IMR-90 (cell line): ENCODE measurements at regions not wholly inside any gene's neighbourhood (a gene's known extent, or its start where the extent isn't known, plus 50 kb on each side); places are given as distances from the start of the nearest gene placed in this dataset.

ENCODE experiments used
- ATAC-seq: fragments of 200-7000 bp; cut with Tn5 transposase; 2 replicates; pipeline ENCODE4 v1.9.1; 2020; ENCODE audit warnings: low read depth, mild to moderate bottlenecking, moderate library complexity
- BruUV-seq: library from RNA; stranded (reverse); fragments of 400-500 nt; replicated peaks from 2 replicates; lab custom pipeline; 2021; lab: Mats Ljungman, UMichigan
- CTCF ChIA-PET: fragments of 300-600 bp; formaldehyde crosslinking; extraction: SDS; loops from one replicate; lab custom pipeline; 2021; ENCODE audit warnings: antibody characterized with exemption; lab: Yijun Ruan, JAX
- POLR2A ChIA-PET: fragments of 300-600 bp; sonication (Branson Sonifier 250); formaldehyde crosslinking; loops from one replicate; lab custom pipeline; 2022; ENCODE audit warnings: antibody characterized with exemption; ENCODE audit not compliant: unreplicated experiment; lab: Charles Lee
- DNase-seq: peaks from one replicate; pipeline ENCODE4 v3.0.0; 2013
- H2AFZ ChIP-seq: replicated peaks from 2 replicates; pipeline ENCODE3; 2013; ENCODE audit warnings: low read length, mild to moderate bottlenecking; ENCODE audit not compliant: poor library complexity
- H2AK5ac ChIP-seq: 2 replicates; pipeline ENCODE4 v1.6.1; 2013; ENCODE audit warnings: low read depth, low read length, inconsistent platforms
- H2AK9ac ChIP-seq: replicated peaks from 2 replicates; pipeline ENCODE3; 2013; ENCODE audit warnings: mild to moderate bottlenecking, low read depth, low read length, moderate library complexity; ENCODE audit not compliant: poor library complexity
- H2BK120ac ChIP-seq: 2 replicates; pipeline ENCODE4 v1.6.1; 2013; ENCODE audit warnings: low read depth, low read length, inconsistent platforms
- H2BK15ac ChIP-seq: 3 replicates; pipeline ENCODE4 v1.6.1; 2013; ENCODE audit warnings: low read depth, low read length, inconsistent platforms
- H2BK20ac ChIP-seq: 2 replicates; pipeline ENCODE4 v1.6.1; 2013; ENCODE audit warnings: low read depth, mild to moderate bottlenecking, inconsistent platforms, low read length, moderate library complexity
- H2BK5ac ChIP-seq: 2 replicates; pipeline ENCODE4 v1.6.1; 2013; ENCODE audit warnings: mild to moderate bottlenecking, low read depth, low read length, inconsistent platforms; ENCODE audit not compliant: poor library complexity, severe bottlenecking
- H3K14ac ChIP-seq: replicated peaks from 2 replicates; pipeline ENCODE4 v1.6.1; 2013; ENCODE audit warnings: low read depth, low read length, inconsistent platforms
- H3K18ac ChIP-seq: 2 replicates; pipeline ENCODE4 v1.6.1; 2013; ENCODE audit warnings: low read depth, low read length, control low read depth
- H3K23ac ChIP-seq: 2 replicates; pipeline ENCODE4 v1.6.1; 2013; ENCODE audit warnings: low read depth, low read length, inconsistent platforms
- H3K27ac ChIP-seq: 2 replicates; pipeline ENCODE4 v1.5.1; 2013; ENCODE audit warnings: mild to moderate bottlenecking, control low read depth, low read length; ENCODE audit not compliant: insufficient read depth
- H3K27me3 ChIP-seq: 2 replicates; pipeline ENCODE4 v1.6.1; 2013; ENCODE audit warnings: low read length; ENCODE audit not compliant: control insufficient read depth, insufficient read depth
- H3K36me3 ChIP-seq: 2 replicates; pipeline ENCODE4 v1.6.1; 2013; ENCODE audit warnings: low read length, mixed read lengths; ENCODE audit not compliant: control insufficient read depth, insufficient read depth
- H3K4ac ChIP-seq: 2 replicates; pipeline ENCODE4 v1.6.1; 2013; ENCODE audit warnings: low read depth, low read length, inconsistent platforms
- H3K4me1 ChIP-seq: 2 replicates; pipeline ENCODE4 v1.6.1; 2013; ENCODE audit warnings: low read length, mixed read lengths; ENCODE audit not compliant: control insufficient read depth, insufficient read depth
- H3K4me2 ChIP-seq: 2 replicates; pipeline ENCODE4 v1.6.1; 2013; ENCODE audit warnings: low read depth, mild to moderate bottlenecking, control low read depth, low read length, moderate library complexity
- H3K4me3 ChIP-seq: 2 replicates; pipeline ENCODE4 v1.5.1; 2013; ENCODE audit warnings: low read depth, mild to moderate bottlenecking, control low read depth, low read length, moderate library complexity; ENCODE audit not compliant: insufficient read depth
- H3K56ac ChIP-seq: 2 replicates; pipeline ENCODE4 v1.6.1; 2013; ENCODE audit warnings: low read length, inconsistent platforms; ENCODE audit not compliant: insufficient read depth; ENCODE audit errors: extremely low read depth
- H3K79me1 ChIP-seq, 2 experiments: 2 replicates each; pipeline ENCODE4 v1.6.1; 2013; ENCODE audit warnings: low read length in 2 of 2, inconsistent platforms in 1 of 2, low read depth in 1 of 2
- H3K9ac ChIP-seq: 2 replicates; pipeline ENCODE4 v1.6.1; 2013; ENCODE audit warnings: low read depth, low read length, control low read depth
- H3K9me1 ChIP-seq: 2 replicates; pipeline ENCODE4 v1.6.1; 2013; ENCODE audit warnings: low read length, inconsistent platforms; ENCODE audit not compliant: insufficient read depth
- H3K9me3 ChIP-seq: 2 replicates; pipeline ENCODE4 v1.6.1; 2013; ENCODE audit warnings: low read length; ENCODE audit not compliant: control insufficient read depth, insufficient read depth
- H4K20me1 ChIP-seq: 2 replicates; pipeline ENCODE4 v1.6.1; 2013; ENCODE audit warnings: low read length, inconsistent platforms; ENCODE audit not compliant: insufficient read depth
- H4K5ac ChIP-seq: 2 replicates; pipeline ENCODE4 v1.6.1; 2013; ENCODE audit warnings: mild to moderate bottlenecking, low read depth, low read length, control low read depth
- H4K8ac ChIP-seq, 2 experiments: 2 replicates each; pipeline ENCODE4 v1.6.1; 2013; ENCODE audit warnings: low read depth in 2 of 2, low read length in 2 of 2, control low read depth in 1 of 2, inconsistent platforms in 1 of 2
- H4K91ac ChIP-seq: 2 replicates; pipeline ENCODE4 v1.6.1; 2013; ENCODE audit warnings: low read depth, low read length, inconsistent platforms; ENCODE audit not compliant: insufficient read depth
- BHLHE40 ChIP-seq: fragments of 150-350 bp; IDR thresholded peaks from 2 replicates; pipeline ENCODE4 v1.6.1; 2016; ENCODE audit warnings: mild to moderate bottlenecking, low read depth, low read length
- CEBPB ChIP-seq: IDR thresholded peaks from 2 replicates; pipeline ENCODE4 v1.6.1; 2012; ENCODE audit warnings: low read depth, low read length, improper control_type of control experiment
- CHD1 ChIP-seq: IDR thresholded peaks from 2 replicates; pipeline ENCODE4 v1.6.1; 2012; ENCODE audit warnings: low read depth, low read length, improper control_type of control experiment
- FOS ChIP-seq: fragments of 150-350 bp; IDR thresholded peaks from 2 replicates; pipeline ENCODE4 v1.6.1; 2016; ENCODE audit warnings: low read depth, low read length
- MAFK ChIP-seq: IDR thresholded peaks from 2 replicates; pipeline ENCODE4 v1.6.1; 2012; ENCODE audit warnings: low read depth, low read length, improper control_type of control experiment
- MAZ ChIP-seq: IDR thresholded peaks from 2 replicates; pipeline ENCODE4 v1.6.1; 2012; ENCODE audit warnings: low read depth, mild to moderate bottlenecking, low read length, improper control_type of control experiment, moderate library complexity, borderline replicate concordance
- MXI1 ChIP-seq: IDR thresholded peaks from 2 replicates; pipeline ENCODE4 v1.6.1; 2012; ENCODE audit warnings: low read depth, mild to moderate bottlenecking, low read length, moderate library complexity, borderline replicate concordance
- NFE2L2 ChIP-seq: fragments of 150-350 bp; IDR thresholded peaks from 2 replicates; pipeline ENCODE4 v1.6.1; 2016; ENCODE audit warnings: low read depth, mild to moderate bottlenecking, low read length
- POLR2A ChIP-seq: IDR thresholded peaks from 2 replicates; pipeline ENCODE4 v1.6.1; 2012; ENCODE audit warnings: mild to moderate bottlenecking, low read depth, low read length
- RAD21 ChIP-seq: IDR thresholded peaks from 2 replicates; pipeline ENCODE4 v1.6.1; 2012; ENCODE audit warnings: low read length, improper control_type of control experiment
- RCOR1 ChIP-seq: IDR thresholded peaks from 2 replicates; pipeline ENCODE4 v1.6.1; 2012; ENCODE audit warnings: mild to moderate bottlenecking, low read length, improper control_type of control experiment; ENCODE audit not compliant: insufficient replicate concordance
- RFX5 ChIP-seq: IDR thresholded peaks from 2 replicates; pipeline ENCODE4 v1.8.0; 2012; ENCODE audit warnings: low read depth, mild to moderate bottlenecking, low read length, moderate library complexity
- SMC3 ChIP-seq: fragments of 150-350 bp; IDR thresholded peaks from 2 replicates; pipeline ENCODE4 v1.6.1; 2016; ENCODE audit warnings: low read depth, mild to moderate bottlenecking, antibody characterized with exemption, low read length, moderate library complexity
- WGBS, 2 experiments: methylation state at CpG; one replicate each; pipeline versions ENCODE4 v1.1.5 to v1.1.7; 2013; ENCODE audit warnings: missing lambda C conversion rate in 2 of 2; ENCODE audit not compliant: insufficient read length in 1 of 2; ENCODE audit errors: extremely low coverage in 2 of 2; 5-methylcytosine and 5-hydroxymethylcytosine counted together
- dilution Hi-C: fragments of 300-500 bp; cut with HindIII; formaldehyde crosslinking; loops from one replicate; pipeline ENCODE4 v1.14.3; 2018; ENCODE audit warnings: low sequenced_read_pairs; ENCODE audit not compliant: unreplicated experiment
- in situ Hi-C: fragments of 300-500 bp; cut with MboI; formaldehyde crosslinking; loops from 3 replicates; pipeline ENCODE4 v1.14.3; 2019; ENCODE audit warnings: low sequenced_read_pairs, inconsistent platforms, mixed read lengths
- intact Hi-C: fragments of 100-400 bp; cut with micrococcal nuclease; formaldehyde crosslinking; loops from 2 replicates; pipeline ENCODE4 v1.10.0; 2022
- TF ChIP-seq, protein P1 (sequence below): fragments of 150-350 bp; IDR thresholded peaks from 2 replicates; pipeline ENCODE4 v1.6.1; 2016; ENCODE audit warnings: low read depth, mild to moderate bottlenecking, low read length, moderate library complexity, borderline replicate concordance
- TF ChIP-seq, protein P2 (sequence below): fragments of 150-350 bp; IDR thresholded peaks from 2 replicates; pipeline ENCODE4 v1.6.1; 2017; ENCODE audit warnings: mild to moderate bottlenecking, antibody characterized with exemption, low read length, low read depth
- TF ChIP-seq, protein P3 (sequence below): conservative IDR thresholded peaks from 2 replicates; pipeline ENCODE4 v1.5.1; 2012; ENCODE audit warnings: mild to moderate bottlenecking, low read depth, low read length, improper control_type of control experiment

DNA sequence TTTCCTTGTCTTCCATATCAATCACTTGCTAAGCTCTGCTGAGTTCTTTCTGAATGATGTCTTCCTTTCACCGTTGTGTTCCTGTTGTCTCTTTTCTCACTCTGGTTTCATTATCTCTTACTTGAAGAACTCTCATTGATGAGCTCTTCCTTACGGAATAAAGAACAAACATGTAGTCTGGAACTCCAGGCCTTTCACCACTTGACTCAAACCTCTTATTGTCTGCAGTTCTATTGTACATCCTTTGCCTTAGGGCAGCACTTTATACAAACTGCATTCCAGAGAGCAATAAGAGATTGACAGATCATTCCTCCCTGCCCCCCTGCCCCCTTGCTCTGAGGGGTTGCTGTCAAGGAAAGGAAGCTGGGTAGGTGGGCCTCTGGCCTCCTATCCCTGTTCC, 517.4 kb downstream of the TMEM135 start:
- H3K9me3 ChIP-seq: no peaks in the 10 kb centered on the region
- H3K14ac ChIP-seq: no peak overlapping the region
- no peaks in the 10 kb centered on the region for H4K20me1 ChIP-seq
- TF ChIP-seq POLR2A (no peak), RCOR1 (no peak), MXI1 (no peak), RFX5 (no peak), MAFK (no peak), CEBPB (no peak), RAD21 (no peak), FOS (no peak), SMC3 (no peak), NFE2L2 (no peak), CHD1 (no peak), BHLHE40 (no peak), MAZ (no peak)
- TF ChIP-seq, protein P1, sequence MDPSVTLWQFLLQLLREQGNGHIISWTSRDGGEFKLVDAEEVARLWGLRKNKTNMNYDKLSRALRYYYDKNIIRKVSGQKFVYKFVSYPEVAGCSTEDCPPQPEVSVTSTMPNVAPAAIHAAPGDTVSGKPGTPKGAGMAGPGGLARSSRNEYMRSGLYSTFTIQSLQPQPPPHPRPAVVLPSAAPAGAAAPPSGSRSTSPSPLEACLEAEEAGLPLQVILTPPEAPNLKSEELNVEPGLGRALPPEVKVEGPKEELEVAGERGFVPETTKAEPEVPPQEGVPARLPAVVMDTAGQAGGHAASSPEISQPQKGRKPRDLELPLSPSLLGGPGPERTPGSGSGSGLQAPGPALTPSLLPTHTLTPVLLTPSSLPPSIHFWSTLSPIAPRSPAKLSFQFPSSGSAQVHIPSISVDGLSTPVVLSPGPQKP: no peak
- TF ChIP-seq, protein P2, sequence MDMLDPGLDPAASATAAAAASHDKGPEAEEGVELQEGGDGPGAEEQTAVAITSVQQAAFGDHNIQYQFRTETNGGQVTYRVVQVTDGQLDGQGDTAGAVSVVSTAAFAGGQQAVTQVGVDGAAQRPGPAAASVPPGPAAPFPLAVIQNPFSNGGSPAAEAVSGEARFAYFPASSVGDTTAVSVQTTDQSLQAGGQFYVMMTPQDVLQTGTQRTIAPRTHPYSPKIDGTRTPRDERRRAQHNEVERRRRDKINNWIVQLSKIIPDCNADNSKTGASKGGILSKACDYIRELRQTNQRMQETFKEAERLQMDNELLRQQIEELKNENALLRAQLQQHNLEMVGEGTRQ: no peak
- TF ChIP-seq, protein P3, sequence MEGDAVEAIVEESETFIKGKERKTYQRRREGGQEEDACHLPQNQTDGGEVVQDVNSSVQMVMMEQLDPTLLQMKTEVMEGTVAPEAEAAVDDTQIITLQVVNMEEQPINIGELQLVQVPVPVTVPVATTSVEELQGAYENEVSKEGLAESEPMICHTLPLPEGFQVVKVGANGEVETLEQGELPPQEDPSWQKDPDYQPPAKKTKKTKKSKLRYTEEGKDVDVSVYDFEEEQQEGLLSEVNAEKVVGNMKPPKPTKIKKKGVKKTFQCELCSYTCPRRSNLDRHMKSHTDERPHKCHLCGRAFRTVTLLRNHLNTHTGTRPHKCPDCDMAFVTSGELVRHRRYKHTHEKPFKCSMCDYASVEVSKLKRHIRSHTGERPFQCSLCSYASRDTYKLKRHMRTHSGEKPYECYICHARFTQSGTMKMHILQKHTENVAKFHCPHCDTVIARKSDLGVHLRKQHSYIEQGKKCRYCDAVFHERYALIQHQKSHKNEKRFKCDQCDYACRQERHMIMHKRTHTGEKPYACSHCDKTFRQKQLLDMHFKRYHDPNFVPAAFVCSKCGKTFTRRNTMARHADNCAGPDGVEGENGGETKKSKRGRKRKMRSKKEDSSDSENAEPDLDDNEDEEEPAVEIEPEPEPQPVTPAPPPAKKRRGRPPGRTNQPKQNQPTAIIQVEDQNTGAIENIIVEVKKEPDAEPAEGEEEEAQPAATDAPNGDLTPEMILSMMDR: no peak
- ChIA-PET POLR2A (interaction anchor here (0.6 kb wide), 1 partner anchor 164 kb away, joined by 3 read pairs; no protein-coding TSS in a partner anchor), CTCF (no interaction called here)
- H3K9me1 ChIP-seq: no peaks in the 10 kb centered on the region
- H3K4me3 ChIP-seq: no peak overlapping the region
- H3K36me3 ChIP-seq: no peaks in the 10 kb centered on the region
- H2AFZ ChIP-seq: no peak overlapping the region
- no peak overlapping the region for H2BK15ac ChIP-seq
- H3K4me1 ChIP-seq: no peaks in the 10 kb centered on the region
- no peak overlapping the region for H3K23ac ChIP-seq
- DNase-seq (no peak), ATAC-seq (no peak)
- dilution Hi-C loops: no loop called here
- H2AK9ac ChIP-seq: no peak overlapping the region
- H2BK120ac ChIP-seq: no peak overlapping the region
- H2BK5ac ChIP-seq: no peak overlapping the region
- H2AK5ac ChIP-seq: no peak overlapping the region
- H3K4ac ChIP-seq: no peak overlapping the region
- H3K9ac ChIP-seq: no peak overlapping the region
- H3K27ac ChIP-seq: no peak overlapping the region
- no peak overlapping the region for H2BK20ac ChIP-seq
- WGBS, 2 experiments: 73% methylated on average over 2 of the region's 2 CpGs; no CpG with 5 or more reads in 1 of the 2 experiments
- H3K4me2 ChIP-seq: no peak overlapping the region
- H3K56ac ChIP-seq: no peak overlapping the region
- no peak overlapping the region for H4K5ac ChIP-seq
- H3K79me1 ChIP-seq: no peaks in the 10 kb centered on the region
- intact Hi-C loops: no loop called here
- no TSS peak for BruUV-seq
- no peak overlapping the region for H4K91ac ChIP-seq
- no peaks in the 10 kb centered on the region for H3K27me3 ChIP-seq
- H4K8ac ChIP-seq: no peak overlapping the region
- H3K18ac ChIP-seq: no peak overlapping the region
- in situ Hi-C loops: no loop called here
